Brain microvascular endothelial cell (primary cell): ENCODE measurements at regions not wholly inside any gene's neighbourhood (a gene's known extent, or its start where the extent isn't known, plus 50 kb on each side); places are given as distances from the start of the nearest gene placed in this dataset.

Experiments used
- DNase-seq: peaks from one replicate; pipeline ENCODE4 v3.0.0-alpha.2; 2020
- H3K27ac ChIP-seq: fragments of 250-450 bp; sonication (Bioruptor Pico); 2 replicates; pipeline ENCODE4 v1.5.1; 2020; ENCODE audit warnings: mild to moderate bottlenecking, moderate library complexity
- H3K27me3 ChIP-seq: fragments of 250-450 bp; sonication (Bioruptor Pico); replicated peaks from 2 replicates; pipeline ENCODE4 v1.5.1; 2020; ENCODE audit warnings: mild to moderate bottlenecking
- H3K36me3 ChIP-seq: fragments of 250-450 bp; sonication (Bioruptor Pico); replicated peaks from 2 replicates; pipeline ENCODE4 v1.5.1; 2020; ENCODE audit warnings: mild to moderate bottlenecking
- H3K4me3 ChIP-seq: 2 replicates; pipeline ENCODE4 v1.5.1; 2011; ENCODE audit warnings: low read depth, mild to moderate bottlenecking, control low read depth, low read length, moderate library complexity
- in situ Hi-C: cut with HindIII; loops from 2 replicates; pipeline ENCODE4 v1.10.0; 2017; ENCODE audit warnings: low sequenced_read_pairs, low pct_ligation_motif_present
- TF ChIP-seq, protein P1 (sequence below): IDR thresholded peaks from 2 replicates; pipeline ENCODE4 v1.5.1; 2011; ENCODE audit warnings: low read depth, mild to moderate bottlenecking, moderate library complexity, low read length, control low read depth, inconsistent platforms; ENCODE audit errors: missing control alignments

DNA sequence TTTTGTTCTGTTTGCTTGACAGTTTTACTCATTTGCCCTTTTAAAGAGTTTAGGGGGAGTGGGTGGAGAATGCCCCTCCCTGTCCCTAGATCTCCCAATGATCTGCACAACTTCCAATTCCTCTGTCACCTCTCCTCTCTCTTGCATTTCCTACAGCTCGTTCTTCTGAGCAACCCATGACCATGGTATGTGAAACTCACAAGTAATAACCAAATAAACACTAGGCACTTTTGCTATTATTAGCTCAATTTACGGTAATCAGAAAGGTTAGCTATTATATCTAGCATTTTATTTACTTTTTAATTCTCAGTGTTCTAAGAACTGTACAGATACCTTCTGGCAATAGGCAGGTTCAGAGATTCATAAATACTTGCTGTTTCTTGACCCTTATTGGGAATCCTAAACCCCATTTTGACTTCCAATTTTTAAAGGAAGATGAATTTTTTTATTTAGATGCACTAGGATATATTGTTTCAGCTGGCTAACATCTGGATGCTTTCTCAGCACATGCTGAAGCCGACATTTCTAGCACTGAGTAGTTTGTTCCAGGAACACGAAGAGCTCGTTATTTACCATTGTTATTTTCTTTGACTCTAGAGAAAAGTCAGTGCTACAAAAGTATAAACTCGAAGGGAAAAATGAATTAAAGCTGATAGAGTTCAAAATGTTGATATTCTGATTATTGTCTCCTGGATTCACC is 194.7 kb upstream of the TLL1 start:
- Histone ChIP-seq H3K27ac (no peak overlapping the region), H3K27me3 (no peaks in the 10 kb centered on the region), H3K36me3 (no peaks in the 10 kb centered on the region), H3K4me3 (no peak overlapping the region)
- DNase-seq = no peak
- in situ Hi-C loops = no loop called here
- TF ChIP-seq, protein P1, sequence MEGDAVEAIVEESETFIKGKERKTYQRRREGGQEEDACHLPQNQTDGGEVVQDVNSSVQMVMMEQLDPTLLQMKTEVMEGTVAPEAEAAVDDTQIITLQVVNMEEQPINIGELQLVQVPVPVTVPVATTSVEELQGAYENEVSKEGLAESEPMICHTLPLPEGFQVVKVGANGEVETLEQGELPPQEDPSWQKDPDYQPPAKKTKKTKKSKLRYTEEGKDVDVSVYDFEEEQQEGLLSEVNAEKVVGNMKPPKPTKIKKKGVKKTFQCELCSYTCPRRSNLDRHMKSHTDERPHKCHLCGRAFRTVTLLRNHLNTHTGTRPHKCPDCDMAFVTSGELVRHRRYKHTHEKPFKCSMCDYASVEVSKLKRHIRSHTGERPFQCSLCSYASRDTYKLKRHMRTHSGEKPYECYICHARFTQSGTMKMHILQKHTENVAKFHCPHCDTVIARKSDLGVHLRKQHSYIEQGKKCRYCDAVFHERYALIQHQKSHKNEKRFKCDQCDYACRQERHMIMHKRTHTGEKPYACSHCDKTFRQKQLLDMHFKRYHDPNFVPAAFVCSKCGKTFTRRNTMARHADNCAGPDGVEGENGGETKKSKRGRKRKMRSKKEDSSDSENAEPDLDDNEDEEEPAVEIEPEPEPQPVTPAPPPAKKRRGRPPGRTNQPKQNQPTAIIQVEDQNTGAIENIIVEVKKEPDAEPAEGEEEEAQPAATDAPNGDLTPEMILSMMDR = no peak

DNA sequence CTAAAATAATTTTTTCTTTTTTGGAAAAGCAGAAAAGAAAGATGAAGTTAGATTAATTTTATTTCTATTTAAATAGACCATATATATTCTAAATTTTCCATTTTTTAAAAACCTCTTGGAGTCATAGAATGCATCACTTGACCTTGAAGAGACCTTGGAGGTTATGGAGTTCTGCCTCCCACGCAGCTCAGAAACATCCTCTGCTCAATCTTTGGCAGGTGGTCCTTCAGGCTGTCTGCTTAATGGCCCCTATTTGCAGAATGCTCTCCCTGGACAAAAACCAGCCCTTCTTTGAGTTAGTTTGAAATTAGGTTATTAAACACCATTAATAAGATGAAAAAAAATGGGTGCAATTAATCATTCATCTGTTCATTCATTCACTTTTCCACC is 194.1 kb upstream of the TLL1 start:
- no peak for DNase-seq
- Histone ChIP-seq H3K4me3 (no peak overlapping the region), H3K27ac (no peak overlapping the region), H3K27me3 (no peaks in the 10 kb centered on the region), H3K36me3 (no peaks in the 10 kb centered on the region)
- TF ChIP-seq, protein P1 = no peak
- in situ Hi-C loops = no loop called here

DNA sequence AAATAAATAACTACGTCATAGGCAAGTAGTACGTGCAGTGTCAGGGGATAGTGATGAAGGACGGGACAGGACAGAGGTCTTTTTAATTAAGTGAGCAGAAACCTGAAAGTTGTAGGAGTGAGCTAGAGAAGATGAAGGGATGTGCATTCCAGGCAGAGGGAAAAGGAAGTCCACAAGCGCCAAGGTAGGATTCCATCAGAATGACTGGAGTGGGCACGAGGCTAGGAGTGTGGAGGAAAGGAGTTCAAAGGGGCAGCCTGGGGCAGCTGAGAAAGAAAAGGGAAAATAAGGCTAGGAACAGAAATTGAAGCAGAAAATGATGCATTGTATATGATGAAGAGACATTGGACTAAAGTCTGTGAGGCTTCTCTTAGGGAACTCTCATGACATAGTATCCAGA is 192.2 kb upstream of the TLL1 start:
- no peak for DNase-seq
- no peaks in the 10 kb centered on the region for H3K36me3 ChIP-seq
- H3K4me3 ChIP-seq = no peak overlapping the region
- in situ Hi-C loops = no loop called here
- no peak overlapping the region for H3K27ac ChIP-seq
- H3K27me3 ChIP-seq = no peaks in the 10 kb centered on the region
- TF ChIP-seq, protein P1 = no peak

DNA sequence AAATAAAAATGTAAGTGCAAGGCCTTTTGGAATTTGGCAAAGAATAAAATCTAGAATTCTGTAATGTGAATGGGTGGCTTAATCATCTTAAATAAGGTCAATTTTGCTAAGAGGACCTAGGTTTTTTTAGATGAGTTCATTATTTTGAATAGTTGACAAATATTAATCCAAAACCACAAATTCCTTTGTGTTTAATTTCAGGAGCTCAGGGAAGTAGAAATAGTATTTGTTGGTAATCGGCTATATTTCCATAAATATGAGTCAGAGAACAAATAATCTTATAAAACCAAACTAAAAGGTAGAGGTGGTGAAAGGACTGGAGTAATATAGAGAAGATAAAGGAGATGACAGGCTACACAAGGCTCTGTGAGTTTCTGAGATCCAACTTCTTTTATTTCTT is 190.4 kb upstream of the TLL1 start:
- TF ChIP-seq, protein P1 = no peak
- no peak for DNase-seq

DNA sequence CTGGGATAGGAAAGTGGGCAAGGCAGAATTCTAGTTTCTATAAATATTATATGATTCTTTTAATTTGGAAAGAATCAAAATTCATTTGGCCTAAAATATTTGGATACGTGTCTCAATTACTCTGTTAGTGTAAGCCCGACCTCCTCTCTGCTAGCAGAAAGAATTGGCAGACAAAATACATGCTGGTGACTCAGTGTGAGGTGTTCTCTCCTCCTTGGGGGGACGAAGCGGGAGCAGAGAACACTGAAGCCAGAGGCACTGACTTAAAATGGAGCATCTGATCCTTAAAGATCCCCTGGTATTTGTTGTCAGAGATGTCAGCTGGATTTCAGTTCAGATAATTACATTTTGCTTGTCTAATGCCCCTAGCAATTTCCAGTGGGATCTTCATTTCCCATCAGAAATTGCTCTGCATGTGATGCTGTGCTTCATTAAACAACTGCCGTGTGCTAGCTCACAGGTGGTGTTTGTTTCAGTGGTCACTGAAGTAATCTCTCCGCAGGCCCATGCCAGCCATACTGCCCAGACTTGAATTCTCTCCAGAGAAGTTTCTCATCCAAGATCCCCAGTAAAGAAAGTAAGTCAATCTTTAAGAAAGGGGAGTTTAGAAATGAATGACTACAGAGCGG is 188.7 kb upstream of the TLL1 start:
- no peaks in the 10 kb centered on the region for H3K27me3 ChIP-seq
- no peak overlapping the region for H3K27ac ChIP-seq
- TF ChIP-seq, protein P1 = no peak
- DNase-seq = peak; percentile 43
- H3K36me3 ChIP-seq = no peaks in the 10 kb centered on the region
- in situ Hi-C loops = no loop called here
- H3K4me3 ChIP-seq = no peak overlapping the region

More for the DNA sequence above, 190.4 kb upstream of the TLL1 start:
- Histone ChIP-seq H3K36me3 (no peaks in the 10 kb centered on the region), H3K4me3 (no peak overlapping the region), H3K27ac (no peak overlapping the region), H3K27me3 (no peaks in the 10 kb centered on the region)
- in situ Hi-C loops = no loop called here
